ENCODE measurements at regions not wholly inside any gene's neighbourhood (a gene's known extent, or its start where the extent isn't known, plus 50 kb on each side); places are given as distances from the start of the nearest gene placed in this dataset.

DNA sequence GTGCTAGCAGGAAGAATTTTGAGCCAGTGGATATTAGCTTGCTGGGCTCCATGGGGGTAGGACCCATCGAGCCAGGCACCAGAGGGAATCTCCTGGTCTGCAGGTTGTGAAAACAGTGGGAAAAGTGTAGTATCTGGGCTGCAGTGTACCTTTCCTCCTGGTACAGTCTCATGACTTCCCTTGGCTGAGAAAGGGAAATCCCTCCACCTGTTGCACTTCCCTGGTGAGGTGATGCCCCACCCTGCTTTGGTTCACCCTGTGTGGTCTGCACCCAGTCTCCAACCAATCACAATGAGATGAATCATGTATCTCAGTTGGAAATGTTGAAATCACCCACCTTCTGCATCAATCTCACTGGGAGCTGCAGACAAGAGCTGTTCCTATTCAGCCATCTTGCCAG lies 341.4 kb upstream of the IRS4 start (continued):
- TF ChIP-seq CHD7 (IDR thresholded peaks at IDR 0.05; ENCODE audit: insufficient replicate concordance, low read length) = no peak
- TF ChIP-seq EZH2 (IDR thresholded peaks at IDR 0.05; ENCODE audit: low read depth, low read length, severe bottlenecking) = no peak
- TF ChIP-seq TCF12 (IDR thresholded peaks at IDR 0.05; ENCODE audit: low read depth, low read length) = no peak
- TF ChIP-seq NRF1 (IDR thresholded peaks at IDR 0.05; ENCODE audit: low read depth, low read length) = no peak
- no peak for TF ChIP-seq TEAD4 (IDR thresholded peaks at IDR 0.05; ENCODE audit: low read depth, low read length)
